NT2/D1 (cell line): ENCODE measurements at regions not wholly inside any gene's neighbourhood (a gene's known extent, or its start where the extent isn't known, plus 50 kb on each side); places are given as distances from the start of the nearest gene placed in this dataset.

ENCODE experiments used
- YY1 ChIP-seq: IDR thresholded peaks from 2 replicates; pipeline ENCODE4 v1.6.1; 2011; ENCODE audit not compliant: insufficient read length, insufficient read depth
- ZNF274 ChIP-seq: IDR thresholded peaks from 2 replicates; pipeline ENCODE4 v1.6.1; 2011; ENCODE audit warnings: mild to moderate bottlenecking, low read depth, low read length

GRCh38 chrX:81876437-81876836 lies 674.5 kb downstream of the SH3BGRL start:
- TF ChIP-seq YY1 (no peak), ZNF274 (no peak)
